SK-N-SH (cell line): ENCODE measurements at regions not wholly inside any gene's neighbourhood (a gene's known extent, or its start where the extent isn't known, plus 50 kb on each side); places are given as distances from the start of the nearest gene placed in this dataset.

Source experiments
- ELF1 ChIP-seq: IDR thresholded peaks from 2 replicates; pipeline ENCODE4 v1.4.0; 2012
- EZH2phosphoT487 ChIP-seq: fragments of 200-600 bp; sonication (generic); IDR thresholded peaks from 2 replicates; pipeline ENCODE4 v1.6.1; 2017; ENCODE audit warnings: low read depth, mixed run types, mild to moderate bottlenecking, antibody characterized with exemption, moderate library complexity, borderline replicate concordance
- GATA2 ChIP-seq: sonication (generic); formaldehyde crosslinking; IDR thresholded peaks from 2 replicates; pipeline ENCODE4 v1.5.0; 2020; ENCODE audit warnings: mild to moderate bottlenecking, missing genetic modification reagents
- MEF2A ChIP-seq: IDR thresholded peaks from 2 replicates; pipeline ENCODE4 v1.4.0; 2012; ENCODE audit warnings: low read depth, borderline replicate concordance
- POLR2AphosphoS5 ChIP-seq: IDR thresholded peaks from 2 replicates; pipeline ENCODE4 v1.6.1; 2012; ENCODE audit warnings: low read depth, low read length
- TEAD4 ChIP-seq: IDR thresholded peaks from 2 replicates; pipeline ENCODE4 v1.4.0; 2012; ENCODE audit warnings: mild to moderate bottlenecking, borderline replicate concordance; ENCODE audit not compliant: insufficient read depth
- TF ChIP-seq, protein P1 (sequence below): fragments of 200-600 bp; sonication (generic); IDR thresholded peaks from 2 replicates; pipeline ENCODE4 v1.6.1; 2017; ENCODE audit warnings: antibody characterized with exemption, mild to moderate bottlenecking, moderate library complexity
- TF ChIP-seq, protein P2 (sequence below): fragments of 150-350 bp; IDR thresholded peaks from 2 replicates; pipeline ENCODE4 v1.6.1; 2017; ENCODE audit warnings: antibody characterized with exemption, low read length, low read depth, borderline replicate concordance

DNA sequence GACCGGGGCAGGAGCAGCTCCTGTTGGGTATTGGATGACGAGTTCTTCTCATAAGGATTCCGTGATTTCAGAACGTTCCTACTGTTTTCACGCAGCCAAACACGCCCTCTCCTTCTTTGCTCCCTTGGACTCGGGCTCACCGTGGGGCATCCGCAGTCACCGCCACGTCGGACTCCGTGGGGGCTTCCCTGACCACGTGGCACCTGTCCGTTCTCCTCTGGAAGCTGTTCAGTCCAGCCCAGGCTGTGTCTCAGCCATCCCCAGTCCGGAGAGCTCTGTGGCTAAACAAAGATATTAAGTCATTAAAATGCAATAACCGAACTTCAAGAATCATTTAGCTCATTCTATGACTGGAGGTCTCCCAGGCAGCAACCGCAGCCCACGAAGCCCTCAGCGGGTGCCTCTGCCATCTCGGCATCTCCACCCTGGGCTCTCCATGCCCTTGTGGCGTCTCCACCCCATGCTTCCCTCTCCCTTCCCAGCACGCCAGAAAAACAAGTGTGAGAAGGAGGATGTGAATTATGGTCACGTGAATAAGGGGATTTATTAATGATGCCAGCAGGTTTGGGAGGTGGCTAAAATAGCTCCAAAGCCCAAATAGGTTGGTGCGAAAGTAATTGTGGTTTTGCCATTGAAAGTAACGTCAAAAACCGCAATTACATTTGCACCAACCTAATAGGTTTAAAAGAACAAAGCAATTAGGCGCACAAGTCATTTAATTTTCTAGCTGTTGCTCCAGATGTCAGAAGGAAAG lies 224.6 kb upstream of the PPP2R2D start:
- TF ChIP-seq, protein P1, sequence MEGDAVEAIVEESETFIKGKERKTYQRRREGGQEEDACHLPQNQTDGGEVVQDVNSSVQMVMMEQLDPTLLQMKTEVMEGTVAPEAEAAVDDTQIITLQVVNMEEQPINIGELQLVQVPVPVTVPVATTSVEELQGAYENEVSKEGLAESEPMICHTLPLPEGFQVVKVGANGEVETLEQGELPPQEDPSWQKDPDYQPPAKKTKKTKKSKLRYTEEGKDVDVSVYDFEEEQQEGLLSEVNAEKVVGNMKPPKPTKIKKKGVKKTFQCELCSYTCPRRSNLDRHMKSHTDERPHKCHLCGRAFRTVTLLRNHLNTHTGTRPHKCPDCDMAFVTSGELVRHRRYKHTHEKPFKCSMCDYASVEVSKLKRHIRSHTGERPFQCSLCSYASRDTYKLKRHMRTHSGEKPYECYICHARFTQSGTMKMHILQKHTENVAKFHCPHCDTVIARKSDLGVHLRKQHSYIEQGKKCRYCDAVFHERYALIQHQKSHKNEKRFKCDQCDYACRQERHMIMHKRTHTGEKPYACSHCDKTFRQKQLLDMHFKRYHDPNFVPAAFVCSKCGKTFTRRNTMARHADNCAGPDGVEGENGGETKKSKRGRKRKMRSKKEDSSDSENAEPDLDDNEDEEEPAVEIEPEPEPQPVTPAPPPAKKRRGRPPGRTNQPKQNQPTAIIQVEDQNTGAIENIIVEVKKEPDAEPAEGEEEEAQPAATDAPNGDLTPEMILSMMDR = no peak
- TF ChIP-seq EZH2phosphoT487 = no peak
- TF ChIP-seq GATA2 = no peak
- no peak for TF ChIP-seq MEF2A
- TF ChIP-seq, protein P2, sequence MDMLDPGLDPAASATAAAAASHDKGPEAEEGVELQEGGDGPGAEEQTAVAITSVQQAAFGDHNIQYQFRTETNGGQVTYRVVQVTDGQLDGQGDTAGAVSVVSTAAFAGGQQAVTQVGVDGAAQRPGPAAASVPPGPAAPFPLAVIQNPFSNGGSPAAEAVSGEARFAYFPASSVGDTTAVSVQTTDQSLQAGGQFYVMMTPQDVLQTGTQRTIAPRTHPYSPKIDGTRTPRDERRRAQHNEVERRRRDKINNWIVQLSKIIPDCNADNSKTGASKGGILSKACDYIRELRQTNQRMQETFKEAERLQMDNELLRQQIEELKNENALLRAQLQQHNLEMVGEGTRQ = no peak
- no peak for TF ChIP-seq POLR2AphosphoS5
- TF ChIP-seq ELF1 = no peak
- no peak for TF ChIP-seq TEAD4
